ENCODE measurements at regions not wholly inside any gene's neighbourhood (a gene's known extent, or its start where the extent isn't known, plus 50 kb on each side); places are given as distances from the start of the nearest gene placed in this dataset.

GRCh38 chr4:36758312-36759178 is 477.1 kb downstream of the DTHD1 start:
- Histone ChIP-seq H3F3A (ENCODE audit: insufficient read depth, low read depth) (no peaks in the 10 kb centered on the region), H3K79me2 (ENCODE audit: low read depth) (no peaks in the 10 kb centered on the region), H3K4me3 (no peak overlapping the region), H2AFZ (no peak overlapping the region), H3K36me3 (ENCODE audit: low read depth) (no peaks in the 10 kb centered on the region), H3K27me3 (ENCODE audit: insufficient read depth, low read depth) (no peaks in the 10 kb centered on the region), H3K9me2 (ENCODE audit: insufficient read depth) (no peaks in the 10 kb centered on the region), H3K4me1 (replicated peaks; ENCODE audit: insufficient read depth) (no peaks in the 10 kb centered on the region), H3K9me3 (ENCODE audit: insufficient read depth, low read depth) (no peaks in the 10 kb centered on the region), H3K27ac (no peak overlapping the region), H3K4me2 (no peak overlapping the region), H4K20me1 (ENCODE audit: insufficient read depth) (no peaks in the 10 kb centered on the region)
- POLR2A ChIA-PET (ENCODE audit: unreplicated experiment), result no interaction called here
- intact Hi-C loops (cut with micrococcal nuclease; ENCODE audit: unreplicated experiment), result no loop called here
- no peak for TF ChIP-seq CTCF (conservative IDR thresholded peaks at IDR 0.05)
- TF ChIP-seq EZH2 (IDR thresholded peaks at IDR 0.05; ENCODE audit: low read depth), result no peak
- CTCF ChIA-PET, result no interaction called here
- DNase-seq, result no peak
- no TSS peak for BruUV-seq (replicated peaks)

GRCh38 chr4:36761607-36762006 is 480.2 kb downstream of the DTHD1 start:
- Histone ChIP-seq H3K9me2 (ENCODE audit: insufficient read depth) (no peaks in the 10 kb centered on the region), H3K4me1 (replicated peaks; ENCODE audit: insufficient read depth) (no peaks in the 10 kb centered on the region), H3K4me2 (no peak overlapping the region), H3K27me3 (ENCODE audit: insufficient read depth, low read depth) (no peaks in the 10 kb centered on the region), H3F3A (ENCODE audit: insufficient read depth, low read depth) (no peaks in the 10 kb centered on the region), H3K36me3 (ENCODE audit: low read depth) (no peaks in the 10 kb centered on the region), H3K4me3 (no peak overlapping the region), H3K9me3 (ENCODE audit: insufficient read depth, low read depth) (no peaks in the 10 kb centered on the region), H2AFZ (no peak overlapping the region), H4K20me1 (ENCODE audit: insufficient read depth) (no peaks in the 10 kb centered on the region), H3K79me2 (ENCODE audit: low read depth) (no peaks in the 10 kb centered on the region), H3K27ac (no peak overlapping the region)
- intact Hi-C loops (cut with micrococcal nuclease; ENCODE audit: unreplicated experiment), result no loop called here
- no TSS peak for BruUV-seq (replicated peaks)
- CTCF ChIA-PET, result no interaction called here
- no peak for DNase-seq
- POLR2A ChIA-PET (ENCODE audit: unreplicated experiment), result no interaction called here
- TF ChIP-seq CTCF (conservative IDR thresholded peaks at IDR 0.05), result no peak
- TF ChIP-seq EZH2 (IDR thresholded peaks at IDR 0.05; ENCODE audit: low read depth), result no peak

GRCh38 chr4:36763814-36764213 is 480.7 kb upstream of the NWD2 start:
- Histone ChIP-seq H3K4me3 (no peak overlapping the region), H4K20me1 (ENCODE audit: insufficient read depth) (no peaks in the 10 kb centered on the region), H3K4me1 (replicated peaks; ENCODE audit: insufficient read depth) (no peaks in the 10 kb centered on the region), H3F3A (ENCODE audit: insufficient read depth, low read depth) (no peaks in the 10 kb centered on the region), H3K27ac (no peak overlapping the region), H3K4me2 (no peak overlapping the region), H3K9me2 (ENCODE audit: insufficient read depth) (no peaks in the 10 kb centered on the region), H3K36me3 (ENCODE audit: low read depth) (no peaks in the 10 kb centered on the region), H3K9me3 (ENCODE audit: insufficient read depth, low read depth) (no peaks in the 10 kb centered on the region), H3K27me3 (ENCODE audit: insufficient read depth, low read depth) (no peaks in the 10 kb centered on the region), H3K79me2 (ENCODE audit: low read depth) (no peaks in the 10 kb centered on the region), H2AFZ (no peak overlapping the region)
- CTCF ChIA-PET, result no interaction called here
- BruUV-seq (replicated peaks), result no TSS peak
- TF ChIP-seq EZH2 (IDR thresholded peaks at IDR 0.05; ENCODE audit: low read depth) (no peak), CTCF (conservative IDR thresholded peaks at IDR 0.05) (no peak)
- intact Hi-C loops (cut with micrococcal nuclease; ENCODE audit: unreplicated experiment), result loop anchor here (2.0 kb wide), 1 partner anchor 33 kb away; no protein-coding TSS in a partner anchor
- POLR2A ChIA-PET (ENCODE audit: unreplicated experiment), result no interaction called here
- no peak for DNase-seq

Measured in PC-9 (cell line).